GM21515 (cell line): ENCODE measurements at regions not wholly inside any gene's neighbourhood (a gene's known extent, or its start where the extent isn't known, plus 50 kb on each side); places are given as distances from the start of the nearest gene placed in this dataset.

Source experiments
- ATAC-seq: cut with Tn5 transposase; IDR thresholded peaks from one replicate; pipeline ENCODE4 v1.9.1; 2021; ENCODE audit not compliant: unreplicated experiment

DNA sequence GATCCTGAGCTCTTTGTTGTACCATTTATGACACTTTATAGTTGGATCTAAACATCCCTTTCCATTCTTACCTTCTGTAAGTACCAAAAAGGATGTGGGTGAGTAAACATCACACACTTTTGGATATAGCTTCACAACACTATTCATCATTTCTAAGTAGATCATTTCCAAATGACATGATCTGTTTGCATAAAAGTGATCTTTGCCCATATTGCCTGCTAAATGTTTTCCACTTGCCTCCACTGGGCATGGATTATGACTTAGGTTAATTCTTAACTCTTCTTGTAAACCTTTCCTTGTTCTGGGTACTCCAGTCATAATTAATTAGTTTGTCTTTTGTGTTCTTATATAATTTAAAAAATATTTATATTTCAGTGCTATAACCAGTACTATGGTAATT, 244.9 kb upstream of the AGA start:
- ATAC-seq: no peak

DNA sequence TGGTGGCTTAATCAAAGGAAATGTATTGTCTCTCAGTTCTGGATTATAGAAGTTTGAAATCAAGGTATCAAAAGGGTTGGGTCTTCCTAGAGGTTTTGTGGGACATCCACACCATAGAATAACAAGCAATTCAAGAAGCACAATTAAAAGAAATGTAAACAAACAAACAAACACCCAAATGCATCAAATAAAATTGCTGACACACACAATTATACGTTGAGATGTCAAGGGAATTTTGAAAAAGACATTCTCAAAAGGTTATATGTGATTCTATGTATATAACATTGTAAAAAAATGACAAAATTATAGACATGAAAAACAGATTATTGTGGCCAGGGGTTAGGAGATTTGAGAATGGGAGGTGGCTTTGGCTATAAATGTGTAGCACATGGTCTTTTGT, 250.7 kb upstream of the AGA start:
- no peak for ATAC-seq

DNA sequence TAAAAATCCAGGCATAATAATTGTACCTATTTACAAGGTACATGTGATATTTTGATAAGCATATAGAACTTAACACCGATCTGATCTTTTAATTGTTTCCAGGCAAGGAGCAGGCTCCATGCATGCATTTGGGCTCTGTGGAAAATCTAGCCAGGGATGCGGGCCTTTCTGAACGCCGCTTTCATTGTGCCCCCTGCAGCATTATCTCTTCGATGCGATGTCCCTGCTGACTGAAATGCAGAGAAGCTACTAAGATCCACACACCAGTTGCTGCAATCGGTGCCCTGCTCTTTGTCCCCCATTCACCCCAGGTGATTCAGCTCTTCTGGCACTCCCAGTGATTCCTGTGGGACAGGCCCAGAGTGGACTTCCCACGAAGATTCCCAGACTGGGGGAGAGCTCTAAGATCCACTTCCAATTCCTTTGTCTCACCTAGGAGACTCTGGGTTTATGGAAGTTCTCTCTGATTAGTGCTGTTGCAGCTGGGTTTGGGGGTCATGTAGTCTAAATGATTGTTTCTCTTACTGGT, 254.3 kb upstream of the AGA start:
- no peak for ATAC-seq

DNA sequence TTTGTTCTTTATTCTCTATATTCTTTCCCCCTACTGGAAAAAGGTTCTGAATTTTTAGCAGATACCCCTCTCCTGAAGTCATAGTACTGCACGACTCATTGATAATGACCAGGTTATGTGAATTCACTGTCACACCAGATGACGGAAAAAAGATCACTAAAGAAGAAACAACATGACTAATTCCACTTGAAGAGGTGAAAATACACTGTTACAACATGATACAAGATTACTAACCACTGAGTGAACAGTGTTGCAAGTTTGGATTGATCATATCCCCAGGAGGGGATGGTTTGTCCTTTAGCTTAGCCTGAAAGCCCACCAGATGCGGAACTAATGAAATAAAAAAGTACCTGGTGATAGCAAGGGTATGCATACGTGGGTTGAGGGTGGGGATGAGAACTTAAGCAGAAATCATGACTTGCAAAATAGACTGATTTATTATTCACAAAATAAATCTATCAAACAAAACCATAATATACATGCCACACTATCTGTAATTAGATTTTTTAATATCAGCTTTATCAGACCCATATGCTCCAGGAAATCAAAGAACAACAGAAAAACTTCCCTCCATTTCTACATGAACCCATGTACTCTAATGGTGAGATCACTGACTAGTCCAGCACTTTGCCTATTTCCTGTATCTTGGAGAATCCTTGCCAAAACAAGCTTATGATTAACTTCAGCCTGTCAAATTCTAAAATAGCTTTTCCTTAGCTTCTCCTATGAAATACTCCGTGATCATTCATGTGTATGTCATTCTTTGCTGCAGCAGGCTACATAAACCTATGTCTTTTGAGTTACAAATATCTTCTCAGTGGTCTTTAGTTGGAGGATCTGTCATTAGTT, 257.4 kb upstream of the AGA start:
- no peak for ATAC-seq

DNA sequence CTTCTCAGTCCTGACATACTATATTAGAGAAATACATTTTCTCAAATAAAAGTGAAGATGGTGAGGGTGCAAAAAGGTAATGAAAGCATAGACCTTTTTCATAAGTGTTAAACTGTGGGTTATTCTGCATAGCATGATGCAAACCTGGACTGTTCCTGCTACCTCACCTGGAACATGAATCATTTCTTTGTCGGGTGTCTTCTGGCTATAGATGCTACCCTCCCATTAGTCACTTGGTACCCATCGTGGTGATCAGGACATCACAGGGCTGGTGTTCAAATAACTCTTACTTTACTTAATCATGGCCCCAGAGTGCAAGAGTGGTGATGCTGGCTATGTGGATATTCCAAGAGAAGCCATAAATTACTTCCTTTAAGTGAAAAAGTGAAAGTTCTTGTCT, 264.7 kb upstream of the AGA start:
- no peak for ATAC-seq

DNA sequence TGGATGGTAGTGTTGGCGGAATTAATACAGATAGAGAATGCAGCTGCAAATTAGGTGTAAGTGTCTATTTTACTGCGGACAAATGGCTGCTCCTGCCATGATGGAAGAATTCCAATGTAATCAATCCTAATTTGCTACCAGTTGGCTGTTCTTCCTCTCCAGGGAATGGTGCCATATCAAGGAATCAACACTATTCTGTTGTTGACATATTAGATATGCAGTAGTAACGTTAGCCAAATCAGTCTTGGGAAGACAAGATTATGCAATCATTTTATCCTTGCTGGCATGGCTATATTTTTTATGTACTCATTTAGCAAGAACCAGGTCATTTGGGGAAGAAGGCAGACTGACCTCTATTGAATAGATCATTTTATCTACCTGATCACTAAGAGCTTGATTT, 271.2 kb upstream of the AGA start:
- no peak for ATAC-seq

DNA sequence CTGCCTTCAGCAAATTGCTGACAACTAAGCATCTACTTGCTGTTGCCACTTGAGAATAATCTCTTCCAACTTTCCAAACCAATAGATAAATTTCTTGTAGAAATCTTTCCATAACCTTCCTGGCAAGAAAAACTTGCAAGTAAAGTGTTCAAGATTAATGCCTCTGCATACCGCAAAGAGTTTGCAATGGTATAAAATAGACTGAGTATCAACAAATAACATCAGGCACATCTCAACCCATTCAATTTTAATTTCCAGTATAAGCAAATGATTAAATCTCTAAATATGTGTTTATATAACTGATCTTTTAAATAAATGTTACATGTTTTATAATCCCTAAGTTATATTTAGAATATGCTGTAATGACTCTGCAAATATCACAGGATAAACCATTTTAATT, 275.2 kb upstream of the AGA start:
- ATAC-seq: no peak

DNA sequence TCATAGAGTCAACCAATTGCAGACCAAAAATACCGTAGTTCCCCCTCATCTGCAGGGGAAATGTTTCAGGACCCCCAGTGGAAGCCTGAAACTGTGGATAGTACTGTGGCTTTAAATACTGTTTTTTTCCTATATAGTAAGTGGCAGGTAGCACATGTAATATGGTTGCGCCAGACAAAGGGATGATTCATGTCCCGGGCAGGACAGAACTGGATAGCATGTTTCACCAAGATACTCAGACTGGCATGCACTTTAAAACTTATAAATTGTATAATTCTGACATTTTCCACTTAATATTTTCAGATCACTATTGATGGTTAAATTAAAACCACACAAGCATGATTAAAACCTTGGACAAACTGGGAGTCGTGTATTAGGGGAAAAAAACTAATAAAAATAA, 276.3 kb upstream of the AGA start:
- no peak for ATAC-seq

DNA sequence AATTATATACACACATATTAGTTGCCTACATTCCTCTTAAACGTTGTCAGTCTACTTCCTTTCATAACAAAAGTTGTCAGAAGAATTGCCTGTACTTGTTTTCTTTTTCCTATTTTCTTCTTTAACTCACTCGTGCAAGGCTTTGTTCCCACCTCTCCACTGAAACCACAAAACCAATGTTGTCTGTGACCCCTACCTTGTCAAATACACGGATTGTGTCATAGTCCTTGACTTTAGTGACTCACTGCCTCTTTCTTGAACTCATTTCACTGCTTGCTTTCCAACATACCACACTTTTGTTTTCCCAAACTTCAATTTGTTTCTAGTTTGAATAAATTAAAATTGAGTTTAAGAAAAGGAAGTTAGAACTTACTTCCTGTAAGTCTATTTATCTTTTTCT, 283.9 kb upstream of the AGA start:
- ATAC-seq: no peak

DNA sequence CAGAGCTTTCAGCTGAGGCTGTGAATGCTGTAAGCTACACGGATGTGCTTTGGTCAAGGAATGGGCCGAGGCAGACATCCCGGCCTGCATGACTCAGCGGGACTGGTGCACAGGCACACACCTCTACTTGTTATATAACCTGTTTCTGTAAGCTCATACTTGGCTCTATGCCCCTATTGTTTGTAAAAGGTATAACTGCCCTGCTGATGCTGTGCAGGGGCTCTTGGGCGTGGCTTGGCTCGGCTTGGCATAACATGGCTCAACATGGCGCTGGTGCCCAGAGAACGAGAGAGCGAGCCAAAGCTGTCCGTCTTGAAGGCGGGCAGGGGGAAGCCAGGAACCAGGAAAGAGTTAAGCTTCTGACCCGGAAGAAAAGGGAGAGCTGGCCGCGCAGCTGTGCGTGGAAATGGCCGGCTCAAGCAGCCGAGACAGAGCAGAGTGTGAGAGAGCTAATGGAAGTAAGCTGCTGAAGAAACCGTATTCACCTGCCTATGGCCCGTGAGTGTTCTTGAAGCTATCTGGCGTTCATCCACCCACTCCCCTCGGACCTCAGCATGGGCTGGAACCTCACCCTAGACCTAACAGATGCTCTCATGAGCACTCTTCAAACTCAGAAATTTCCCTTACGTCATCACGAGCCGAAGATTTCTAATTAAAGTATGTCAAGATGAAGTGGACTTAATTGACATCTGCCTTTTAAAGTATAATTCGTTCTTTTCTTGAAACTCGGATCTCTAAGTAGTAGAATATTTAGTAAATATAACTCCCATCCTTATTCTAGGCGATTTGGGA, 286.3 kb upstream of the AGA start:
- ATAC-seq: no peak

DNA sequence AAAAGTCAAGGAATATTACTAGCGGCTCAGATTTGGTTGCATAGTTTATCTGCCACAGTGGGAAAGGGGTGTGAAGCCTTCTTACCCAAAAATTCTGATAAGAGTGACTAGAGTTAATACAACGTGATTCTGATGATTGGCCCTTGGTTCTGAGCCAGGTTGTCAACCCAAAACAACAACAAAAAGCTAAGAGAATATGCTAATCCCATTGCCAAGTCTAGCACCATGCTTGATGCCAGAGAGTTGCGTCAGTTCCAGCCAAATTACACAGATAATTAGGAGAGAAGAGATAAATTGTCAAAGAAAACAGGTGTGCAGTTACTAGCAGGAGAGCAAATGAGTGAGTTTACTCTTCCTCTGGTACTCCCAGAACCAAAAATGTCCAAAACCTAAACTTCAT, 287.4 kb upstream of the AGA start:
- ATAC-seq: no peak

DNA sequence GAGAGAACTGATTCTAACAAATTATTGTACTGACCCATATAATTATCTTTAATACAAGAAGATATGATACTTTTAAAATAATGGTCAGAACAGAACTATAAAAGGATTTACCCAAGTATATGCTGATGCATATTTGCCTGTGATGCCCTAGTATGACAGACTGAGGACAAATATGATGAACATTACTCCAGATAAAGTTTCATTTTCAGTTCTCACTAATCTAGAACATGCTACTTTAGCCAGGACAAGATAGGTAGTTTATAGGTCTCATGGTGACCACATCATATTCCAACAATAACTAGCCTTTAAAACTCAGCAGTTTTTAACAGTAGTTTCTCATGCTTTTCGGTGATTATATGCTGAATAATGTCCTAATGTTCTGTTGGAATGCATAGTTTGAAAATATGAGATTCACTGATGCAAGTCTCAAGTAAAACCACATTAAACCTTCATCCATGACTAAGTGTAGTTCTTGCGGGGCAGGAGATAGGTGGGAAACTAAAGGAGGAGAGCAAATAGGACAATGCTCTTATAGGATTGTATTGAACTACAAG, 295.2 kb upstream of the AGA start:
- no peak for ATAC-seq

DNA sequence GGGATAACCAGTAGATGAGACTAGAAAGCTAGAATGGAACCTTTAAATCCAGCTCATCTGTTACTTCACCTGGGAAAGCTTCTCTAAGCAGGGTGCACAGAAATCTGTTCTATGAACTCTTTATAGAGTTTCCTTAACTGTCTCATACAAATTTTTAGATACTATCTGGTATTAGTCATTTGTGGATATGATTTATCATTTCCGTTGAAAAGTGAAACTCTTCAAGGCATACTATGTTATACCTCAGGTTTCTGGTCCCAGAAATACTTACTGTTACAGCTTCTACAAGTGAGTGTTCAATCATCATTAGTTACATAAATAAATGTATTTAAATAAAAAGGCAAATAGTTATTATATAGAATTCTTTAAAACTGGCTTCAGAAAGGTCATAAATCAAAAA, 298.3 kb upstream of the AGA start:
- peak; percentile 74 for ATAC-seq

DNA sequence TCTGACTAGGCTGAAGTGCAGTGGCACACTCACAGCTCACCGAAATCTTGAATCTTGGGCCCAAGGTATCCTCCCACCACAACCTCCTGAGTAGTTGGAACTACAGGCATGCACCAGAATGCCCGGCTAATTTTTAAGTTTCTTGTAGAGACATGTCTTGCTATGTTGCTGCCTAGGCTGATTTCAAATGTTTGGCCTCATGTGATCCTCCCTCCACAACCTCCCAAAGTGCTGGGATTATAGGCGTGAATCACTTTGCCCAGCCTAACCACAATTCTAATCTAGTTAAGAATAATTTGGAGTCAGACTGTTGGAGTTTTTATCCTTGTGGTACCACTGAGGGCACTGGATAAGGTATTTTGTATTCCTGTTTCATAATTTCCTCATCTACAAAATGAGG, 317.5 kb upstream of the AGA start:
- no peak for ATAC-seq

DNA sequence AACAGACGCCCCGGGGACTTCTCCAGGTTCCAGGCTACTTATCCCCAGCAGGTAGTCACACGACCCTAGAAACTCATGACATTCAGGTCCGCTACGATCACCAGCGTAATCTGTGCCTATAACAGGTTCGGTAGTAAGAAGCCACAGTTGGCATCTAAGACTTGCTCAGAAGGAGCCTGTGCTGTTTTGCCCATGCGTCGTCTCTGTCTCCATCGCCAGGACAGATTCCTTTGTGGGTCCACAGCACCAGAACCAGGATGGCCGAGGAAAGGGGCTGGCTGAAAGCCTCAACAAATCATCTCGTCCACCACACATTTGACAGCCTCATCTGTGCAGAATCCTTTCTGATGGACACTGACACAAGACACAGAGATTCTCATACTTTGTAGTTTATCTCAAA, 319.5 kb upstream of the AGA start:
- no peak for ATAC-seq

DNA sequence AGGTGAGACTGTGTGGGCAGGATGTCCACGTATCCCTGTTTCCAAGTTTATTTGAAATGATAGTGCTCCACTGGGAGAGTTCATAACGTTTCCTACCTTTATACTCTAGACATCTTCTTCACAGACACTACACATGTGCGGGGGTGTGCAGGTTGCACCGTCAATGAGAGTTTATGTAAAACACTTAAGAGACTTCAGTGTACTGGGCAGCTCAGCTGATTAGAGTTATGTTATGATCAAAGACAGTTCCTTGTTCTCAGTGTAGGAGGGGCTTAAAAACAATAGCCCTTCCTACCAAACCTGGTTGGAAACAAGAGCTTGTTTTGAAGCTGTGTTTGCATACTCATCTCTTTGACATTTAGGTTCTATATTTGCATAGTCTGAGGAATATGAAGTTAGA, 326.9 kb upstream of the AGA start:
- ATAC-seq: no peak

DNA sequence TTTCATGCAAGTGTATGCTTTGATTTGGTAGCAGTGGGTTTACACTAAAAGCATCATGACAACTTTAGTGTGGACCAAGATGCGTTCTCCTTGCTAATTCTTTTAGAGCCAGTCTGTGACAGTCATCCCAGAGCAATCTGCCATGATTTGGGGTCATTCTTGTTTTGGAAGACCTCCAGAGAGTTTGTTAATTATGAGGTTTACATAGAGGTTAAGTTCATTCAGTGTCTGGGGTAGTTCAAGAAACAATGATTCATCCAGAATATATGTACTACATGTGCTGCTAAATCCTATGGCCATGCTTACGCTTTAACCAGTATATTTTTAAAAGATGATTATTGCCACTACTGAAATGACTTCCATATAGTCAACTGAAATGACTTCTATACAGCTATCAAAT, 328.5 kb upstream of the AGA start:
- no peak for ATAC-seq

DNA sequence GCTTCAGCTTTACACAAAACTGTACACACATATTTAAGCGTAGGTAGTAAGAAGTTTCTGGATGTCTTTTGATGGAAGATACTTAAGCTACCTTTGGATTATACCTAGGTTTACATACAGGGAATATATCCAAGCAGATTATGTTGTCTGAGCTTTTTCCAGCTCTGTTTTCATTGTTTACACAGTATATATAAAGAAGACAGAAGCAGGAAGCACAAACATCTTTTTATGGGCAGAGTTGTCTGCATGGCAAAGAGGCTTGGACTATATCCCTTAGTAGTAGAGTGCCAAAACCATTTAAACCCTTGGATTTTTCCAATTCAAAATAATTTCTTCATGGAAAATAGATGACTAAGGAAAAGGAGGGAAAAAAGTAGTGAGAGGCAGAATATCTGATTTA, 329.4 kb upstream of the AGA start:
- no peak for ATAC-seq

DNA sequence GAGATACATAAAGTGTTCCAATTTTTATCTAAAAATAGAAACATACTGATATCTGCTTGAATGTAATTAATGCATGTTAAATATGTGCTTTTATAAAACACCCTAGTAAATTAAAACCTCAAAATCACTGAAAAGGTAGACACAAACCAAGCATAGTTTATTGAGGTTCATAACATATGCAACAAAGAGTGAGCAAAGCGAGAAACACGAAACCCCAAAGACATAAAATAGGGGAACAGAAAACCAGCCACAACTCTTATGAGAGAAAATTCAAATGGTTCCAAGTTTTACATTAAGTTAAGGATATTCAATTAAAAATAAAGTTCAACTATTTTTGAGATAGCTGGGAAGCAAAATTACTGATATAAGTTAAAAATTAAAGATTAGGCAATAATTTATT, 336.4 kb upstream of the AGA start:
- ATAC-seq: peak; percentile 72

DNA sequence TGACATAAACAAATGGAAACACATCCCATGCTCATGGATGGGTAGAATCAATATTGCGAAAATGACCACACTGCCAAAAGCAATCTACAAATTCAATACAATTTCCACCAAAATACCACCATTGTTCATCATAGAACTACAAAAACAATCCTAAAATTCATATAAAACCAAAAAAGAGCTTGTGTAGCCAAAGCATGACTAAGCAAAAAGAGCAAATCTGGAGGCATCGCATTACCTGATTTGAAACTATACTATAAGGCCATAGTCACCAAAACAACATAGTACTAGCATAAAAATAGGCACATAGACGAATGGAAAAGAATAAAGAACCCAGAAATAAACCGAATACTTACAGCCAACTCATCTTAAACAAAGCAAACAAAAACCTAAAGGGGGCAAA, 342.8 kb upstream of the AGA start:
- no peak for ATAC-seq

DNA sequence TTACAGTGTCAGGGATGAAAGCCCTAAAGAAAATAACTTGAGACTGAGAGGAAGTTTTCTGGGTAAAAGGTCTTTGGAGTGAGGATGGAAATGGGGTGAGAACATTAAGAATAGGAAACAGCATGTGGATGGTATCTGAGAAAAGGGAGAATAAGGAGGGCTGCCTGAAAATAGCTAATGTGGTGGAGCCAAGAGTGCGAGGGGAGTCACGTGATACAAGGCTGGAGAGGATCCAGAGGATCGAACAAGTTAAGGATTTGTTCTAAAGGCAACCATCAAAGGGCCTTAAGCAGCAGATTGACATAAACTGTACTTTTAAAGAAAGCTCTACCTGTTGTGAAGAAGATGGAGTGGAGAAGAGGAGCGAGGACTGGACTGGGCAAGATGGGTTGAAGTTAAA, 347.4 kb upstream of the AGA start:
- no peak for ATAC-seq

DNA sequence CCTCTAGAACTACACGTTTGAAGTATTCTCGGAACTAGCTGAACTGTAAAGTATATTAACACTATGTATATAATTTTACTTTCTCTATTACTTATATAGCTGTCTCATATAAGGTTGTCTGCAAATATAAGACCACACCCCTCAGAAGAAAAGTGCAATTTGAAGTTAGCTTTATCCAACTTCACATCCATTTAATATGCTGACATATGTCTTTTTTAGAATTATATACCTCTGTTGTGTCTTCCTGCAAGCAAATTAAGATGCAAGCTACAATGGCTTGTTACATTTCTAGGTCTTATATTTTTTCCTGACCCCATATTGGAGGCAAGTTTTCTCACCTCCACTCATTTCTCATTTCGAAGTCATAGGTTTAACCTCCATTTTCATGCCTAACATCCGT, 349.0 kb upstream of the AGA start:
- no peak for ATAC-seq
